Muscle layer of colon (tissue), 2 donors: ENCODE measurements at regions not wholly inside any gene's neighbourhood (a gene's known extent, or its start where the extent isn't known, plus 50 kb on each side); places are given as distances from the start of the nearest gene placed in this dataset.
"Not testable (repeated sequence)": the region's sequence is repeated elsewhere in the genome, so short reads cannot be mapped to it uniquely, and the experiment has no call there.

ENCODE experiments used
- H3K27ac ChIP-seq: one replicate; pipeline ENCODE4 v1.7.0; 2013; ENCODE audit warnings: low read depth, mild to moderate bottlenecking, low read length, moderate library complexity
- H3K27me3 ChIP-seq, 2 donors: one replicate each; pipeline ENCODE4 v1.7.0; 2013; ENCODE audit warnings: low read length in 2 of 2, mild to moderate bottlenecking in 2 of 2; ENCODE audit not compliant: insufficient read depth in 2 of 2, control insufficient read depth in 1 of 2
- H3K36me3 ChIP-seq: one replicate; pipeline ENCODE4 v1.7.0; 2013; ENCODE audit warnings: mild to moderate bottlenecking, low read length; ENCODE audit not compliant: insufficient read depth
- H3K4me1 ChIP-seq: one replicate; pipeline ENCODE4 v1.7.0; 2013; ENCODE audit warnings: mild to moderate bottlenecking, low read length; ENCODE audit not compliant: insufficient read depth
- H3K4me3 ChIP-seq, 2 donors: one replicate each; pipeline ENCODE4 v1.7.0; 2013; ENCODE audit warnings: low read length in 2 of 2, low read depth in 1 of 2, mild to moderate bottlenecking in 1 of 2, moderate library complexity in 1 of 2
- H3K9ac ChIP-seq: one replicate; pipeline ENCODE4 v1.7.0; 2013; ENCODE audit warnings: low read length
- H3K9me3 ChIP-seq: one replicate; pipeline ENCODE4 v1.7.0; 2013; ENCODE audit warnings: mild to moderate bottlenecking, low read length
- donor health status: abdominal sarcoma.
- donor health status: Adenocarcinoma of cecum.

DNA sequence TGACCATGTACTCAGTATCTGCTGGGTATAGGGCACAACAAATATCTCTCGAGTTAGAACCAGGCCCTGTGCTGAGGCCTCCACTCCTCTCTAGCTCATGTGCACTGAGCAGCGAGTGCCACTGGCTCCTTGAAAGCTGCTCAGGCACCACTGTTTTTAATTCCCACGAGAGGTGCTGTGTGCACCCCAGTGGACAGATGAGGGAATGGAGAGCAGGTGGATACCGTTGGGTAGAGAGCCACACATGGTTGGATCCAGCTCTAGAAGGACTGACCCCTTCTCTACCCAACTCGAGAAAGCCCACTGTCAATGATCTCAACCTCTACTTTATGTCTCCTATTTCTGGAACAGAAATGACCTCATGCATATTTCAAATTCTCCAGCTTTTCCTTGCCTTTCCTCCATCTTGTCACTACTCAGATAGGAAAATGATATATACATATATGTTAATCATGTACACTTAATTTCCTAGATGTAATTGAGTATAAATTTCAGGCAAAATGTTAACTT lies 66.6 kb upstream of the SOX11 start:
- H3K27ac ChIP-seq, H3K9me3 ChIP-seq, H3K9ac ChIP-seq, H3K4me1 ChIP-seq, H3K36me3 ChIP-seq, H3K4me3 ChIP-seq, H3K27me3 ChIP-seq: not testable (repeated sequence)

DNA sequence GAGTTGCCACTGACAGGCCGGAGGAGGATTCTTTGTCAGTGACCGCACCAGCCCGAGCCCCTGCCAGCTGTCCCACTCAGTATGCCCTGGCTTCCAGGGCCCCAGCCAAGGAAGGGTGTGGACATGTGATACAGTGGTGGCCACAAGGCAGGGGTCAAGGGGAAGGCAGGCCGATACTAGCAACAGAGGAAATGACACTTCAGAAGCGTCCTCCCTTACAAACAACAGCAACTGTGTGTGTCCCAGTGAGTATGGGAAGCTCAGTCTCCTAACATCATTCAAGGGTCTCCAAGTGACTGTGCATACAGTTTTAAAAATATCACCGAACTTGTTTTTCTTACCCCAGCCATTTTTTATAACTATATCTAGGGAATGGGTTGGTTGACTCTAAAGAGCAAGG lies 63.7 kb upstream of the SOX11 start:
- H3K27ac ChIP-seq, H3K36me3 ChIP-seq, H3K9ac ChIP-seq, H3K27me3 ChIP-seq, H3K9me3 ChIP-seq, H3K4me1 ChIP-seq, H3K4me3 ChIP-seq: not testable (repeated sequence)

DNA sequence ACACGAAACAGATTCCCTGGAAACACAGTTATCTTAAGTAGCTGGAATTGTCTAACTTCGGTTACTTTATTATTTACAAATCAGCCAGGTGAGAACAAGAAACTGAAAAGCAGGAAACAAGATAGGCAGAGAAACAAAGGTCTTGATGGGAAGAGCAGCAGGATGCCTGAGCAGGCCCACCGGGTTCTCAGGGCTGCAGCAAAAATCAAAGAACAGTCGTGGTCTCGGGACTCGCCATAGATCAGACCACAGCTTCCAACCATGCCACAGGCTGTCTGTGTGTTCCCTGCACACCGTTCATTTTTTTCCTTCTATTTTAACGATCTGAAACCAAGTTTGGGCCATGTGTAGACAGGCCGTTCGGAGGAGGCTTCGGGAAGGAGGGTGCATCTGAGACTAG lies 62.7 kb upstream of the SOX11 start:
- not testable (repeated sequence) for H3K9ac ChIP-seq, H3K9me3 ChIP-seq, H3K27me3 ChIP-seq, H3K36me3 ChIP-seq, H3K4me3 ChIP-seq, H3K27ac ChIP-seq, H3K4me1 ChIP-seq

DNA sequence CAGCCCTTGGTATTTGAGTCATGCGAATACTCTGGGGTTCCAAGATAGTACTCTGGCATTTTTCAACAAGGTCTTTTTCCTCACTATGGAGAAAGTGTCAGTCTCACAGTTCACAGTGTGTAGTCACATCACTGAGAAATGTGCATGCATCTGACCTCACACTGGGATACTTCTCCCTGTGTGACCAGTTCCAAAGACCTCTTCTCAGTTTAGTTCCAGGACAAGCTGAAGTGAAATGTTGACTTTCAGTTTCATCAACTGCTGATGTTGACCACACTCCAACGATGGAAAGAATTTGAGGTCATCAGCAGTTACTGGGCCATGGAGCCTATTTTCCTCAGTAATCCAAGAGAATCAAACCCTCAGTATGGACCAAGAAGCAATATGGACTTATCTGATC lies 55.1 kb upstream of the SOX11 start:
- not testable (repeated sequence) for H3K9me3 ChIP-seq, H3K27me3 ChIP-seq, H3K27ac ChIP-seq, H3K36me3 ChIP-seq, H3K9ac ChIP-seq, H3K4me1 ChIP-seq, H3K4me3 ChIP-seq
